GM12878 (cell line): ENCODE measurements at regions not wholly inside any gene's neighbourhood (a gene's known extent, or its start where the extent isn't known, plus 50 kb on each side); places are given as distances from the start of the nearest gene placed in this dataset.

ENCODE experiments used
- ATAC-seq: fragments of 200-7000 bp; cut with Tn5 transposase; 3 replicates; pipeline ENCODE4 v1.9.1; 2020; ENCODE audit warnings: mild to moderate bottlenecking, moderate library complexity
- BruUV-seq: library from RNA; stranded (reverse); fragments of 400-500 nt; replicated peaks from 2 replicates; lab custom pipeline; 2021; lab: Mats Ljungman, UMichigan
- CTCF ChIA-PET: fragments of 300-600 bp; sonication (Branson Sonifier 250); formaldehyde crosslinking; extraction: SDS; loops from one replicate; lab custom pipeline; 2021; ENCODE audit warnings: inconsistent platforms; lab: Yijun Ruan, JAX
- POLR2A ChIA-PET: fragments of 350-600 bp; formaldehyde crosslinking; extraction: SDS; loops from one replicate; lab custom pipeline; 2021; ENCODE audit warnings: inconsistent platforms; lab: Charles Lee
- RAD21 ChIA-PET: fragments of 300-600 bp; sonication (Branson Sonifier 250); formaldehyde crosslinking; loops from one replicate; lab custom pipeline; 2023; ENCODE audit warnings: antibody characterized with exemption; ENCODE audit not compliant: unreplicated experiment; lab: Charles Lee
- SMC1A ChIA-PET: fragments of 300-600 bp; sonication (Branson Sonifier 250); formaldehyde crosslinking; loops from one replicate; lab custom pipeline; 2023; ENCODE audit not compliant: unreplicated experiment, uncharacterized antibody; lab: Charles Lee
- DNase-seq: peaks from one replicate; pipeline ENCODE4 v3.0.0-alpha.2; 2011; ENCODE audit warnings: low read depth, low spot score
- FAIRE-seq: peaks from 3 replicates; lab custom pipeline; 2011; peaks lifted over from hg19 to GRCh38; lab: Jason Lieb, UNC
- H2AFZ ChIP-seq: 2 replicates; pipeline ENCODE4 v1.6.0; 2011; ENCODE audit warnings: low read depth, low read length, control low read depth; ENCODE audit not compliant: control insufficient read depth
- H3K27ac ChIP-seq: 2 replicates; pipeline ENCODE4 v1.5.1; 2011; ENCODE audit warnings: control low read depth; ENCODE audit not compliant: control insufficient read depth, insufficient read depth
- H3K27me3 ChIP-seq, 2 experiments: replicated peaks in 1 of 2; 2 replicates each; pipeline versions ENCODE4 v1.6.0 to v1.6.1; 2011; ENCODE audit warnings: low read length in 1 of 2; ENCODE audit not compliant: control insufficient read depth in 2 of 2, insufficient read depth in 2 of 2
- H3K36me3 ChIP-seq, 2 experiments: 2 replicates each; pipeline ENCODE4 v1.5.1; 2011; ENCODE audit warnings: low read length in 1 of 2; ENCODE audit not compliant: control insufficient read depth in 2 of 2, insufficient read depth in 2 of 2
- H3K4me1 ChIP-seq: 2 replicates; pipeline ENCODE4 v1.6.1; 2011; ENCODE audit warnings: mild to moderate bottlenecking, low read length, moderate library complexity, mixed read lengths; ENCODE audit not compliant: control insufficient read depth, insufficient read depth
- H3K4me2 ChIP-seq: 2 replicates; pipeline ENCODE4 v1.6.0; 2011; ENCODE audit warnings: control low read depth; ENCODE audit not compliant: control insufficient read depth, insufficient read depth
- H3K4me3 ChIP-seq: fragments of 200-600 bp; sonication (generic); 2 replicates; pipeline ENCODE4 v1.5.1; 2016
- H3K79me2 ChIP-seq: 2 replicates; pipeline ENCODE4 v1.6.0; 2011; ENCODE audit warnings: low read length; ENCODE audit not compliant: control insufficient read depth, insufficient read depth
- H3K9ac ChIP-seq: 2 replicates; pipeline ENCODE4 v1.8.0; 2011; ENCODE audit warnings: low read length, control low read depth, mixed read lengths; ENCODE audit not compliant: control insufficient read depth, insufficient read depth
- H3K9me3 ChIP-seq: replicated peaks from 3 replicates; pipeline ENCODE4 v1.5.1; 2011; ENCODE audit warnings: mild to moderate bottlenecking, low read length; ENCODE audit not compliant: control insufficient read depth, insufficient read depth
- H4K20me1 ChIP-seq: 2 replicates; pipeline ENCODE4 v1.6.0; 2011; ENCODE audit not compliant: control insufficient read depth, insufficient read depth
- CBX3 ChIP-seq: fragments of 200-600 bp; sonication (generic); IDR thresholded peaks from 2 replicates; pipeline ENCODE4 v1.6.1; 2016; ENCODE audit warnings: low read depth, borderline replicate concordance
- CBX5 ChIP-seq: sonication (generic); IDR thresholded peaks from 2 replicates; pipeline ENCODE4 v1.6.1; 2016; ENCODE audit warnings: low read depth, moderate library complexity, mild to moderate bottlenecking, inconsistent platforms
- CHD2 ChIP-seq: IDR thresholded peaks from 2 replicates; pipeline ENCODE4 v1.6.1; 2011; ENCODE audit warnings: low read depth, low read length, improper control_type of control experiment, borderline replicate concordance
- CHD4 ChIP-seq: fragments of 200-600 bp; sonication (generic); IDR thresholded peaks from 2 replicates; pipeline ENCODE4 v1.6.1; 2016; ENCODE audit warnings: mild to moderate bottlenecking
- HDAC2 ChIP-seq: fragments of 200-600 bp; sonication (generic); IDR thresholded peaks from 2 replicates; pipeline ENCODE4 v1.6.1; 2017
- HDAC6 ChIP-seq: fragments of 200-600 bp; sonication (generic); IDR thresholded peaks from one replicate; pipeline ENCODE4 v1.8.0; 2017; ENCODE audit warnings: antibody characterized with exemption; ENCODE audit not compliant: unreplicated experiment
- HDGF ChIP-seq: fragments of 450-650 bp; IDR thresholded peaks from 2 replicates; pipeline ENCODE4 v1.6.1; 2016; ENCODE audit warnings: antibody characterized with exemption
- MTA2 ChIP-seq: fragments of 450-650 bp; IDR thresholded peaks from 2 replicates; pipeline ENCODE4 v1.6.1; 2016; ENCODE audit warnings: low read depth, mild to moderate bottlenecking, moderate library complexity
- NBN ChIP-seq: fragments of 450-650 bp; IDR thresholded peaks from 2 replicates; pipeline ENCODE4 v1.6.1; 2016
- POU2F2 ChIP-seq: IDR thresholded peaks from 3 replicates; pipeline ENCODE4 v1.6.1; 2011; ENCODE audit warnings: low read depth, mild to moderate bottlenecking, low read length, borderline replicate concordance
- RBBP5 ChIP-seq: fragments of 200-600 bp; sonication (generic); conservative IDR thresholded peaks from 2 replicates; pipeline ENCODE4 v1.6.1; 2016
- REST ChIP-seq: IDR thresholded peaks from 2 replicates; pipeline ENCODE4 v1.6.1; 2012; ENCODE audit warnings: mild to moderate bottlenecking, low read depth, low read length
- SMC3 ChIP-seq: IDR thresholded peaks from 2 replicates; pipeline ENCODE4 v1.6.1; 2011; ENCODE audit warnings: low read length, improper control_type of control experiment, borderline replicate concordance
- SRF ChIP-seq, 2 experiments: IDR thresholded peaks; 2 replicates each; pipeline ENCODE4 v1.6.1; 2011; ENCODE audit warnings: low read depth in 2 of 2, low read length in 2 of 2, mild to moderate bottlenecking in 1 of 2, moderate library complexity in 1 of 2
- STAT3 ChIP-seq: IDR thresholded peaks from 2 replicates; pipeline ENCODE4 v1.6.1; 2011; ENCODE audit warnings: low read depth, low read length, improper control_type of control experiment
- USF1 ChIP-seq: IDR thresholded peaks from 2 replicates; pipeline ENCODE4 v1.6.1; 2011; ENCODE audit warnings: borderline replicate concordance, low read depth, mild to moderate bottlenecking, moderate library complexity, mixed read lengths, low read length; ENCODE audit not compliant: insufficient read depth; ENCODE audit errors: extremely low read length
- YY1 ChIP-seq: IDR thresholded peaks from 2 replicates; pipeline ENCODE4 v1.6.1; 2011; ENCODE audit warnings: low read depth, mild to moderate bottlenecking, low read length
- ZBTB33 ChIP-seq: fragments of 450-650 bp; IDR thresholded peaks from 2 replicates; pipeline ENCODE4 v1.6.1; 2017; ENCODE audit warnings: mild to moderate bottlenecking
- ZNF622 ChIP-seq: fragments of 450-650 bp; IDR thresholded peaks from 2 replicates; pipeline ENCODE4 v1.6.1; 2017; ENCODE audit warnings: mild to moderate bottlenecking, inconsistent platforms
- ZZZ3 ChIP-seq: IDR thresholded peaks from 2 replicates; pipeline ENCODE4 v1.6.1; 2011; ENCODE audit warnings: low read depth; ENCODE audit not compliant: control insufficient read depth, insufficient read length
- WGBS: methylation state at CpG from one replicate; pipeline ENCODE4 v1.1.6; 2016; ENCODE audit warnings: low lambda C conversion rate; ENCODE audit not compliant: insufficient replicate concordance, insufficient coverage; ENCODE audit errors: missing lambda C conversion rate; 5-methylcytosine and 5-hydroxymethylcytosine counted together
- in situ Hi-C: fragments of 300-500 bp; cut with MboI; formaldehyde crosslinking; loops from 9 replicates; pipeline ENCODE4 v1.14.3; 2018; ENCODE audit warnings: mixed read lengths
- intact Hi-C: fragments of 100-400 bp; cut with micrococcal nuclease; formaldehyde crosslinking; loops from one replicate; pipeline ENCODE4 v1.14.2; 2022; ENCODE audit not compliant: unreplicated experiment

GRCh38 chr12:70094467-70094866 lies 148.8 kb upstream of the CNOT2 start (continued):
- no peak for TF ChIP-seq SMC3
- no peak for TF ChIP-seq HDGF

GRCh38 chr12:70096759-70097410 lies 146.3 kb upstream of the CNOT2 start:
- intact Hi-C loops: no loop called here
- no peak overlapping the region for H3K4me2 ChIP-seq
- no peak for DNase-seq
- H3K9ac ChIP-seq: no peak overlapping the region
- no peak overlapping the region for H2AFZ ChIP-seq
- ATAC-seq: no peak
- ChIA-PET SMC1A (no interaction called here), RAD21 (no interaction called here), CTCF (no interaction called here), POLR2A (no interaction called here)
- in situ Hi-C loops: no loop called here
- no peaks in the 10 kb centered on the region for H3K27me3 ChIP-seq
- H4K20me1 ChIP-seq: no peaks in the 10 kb centered on the region
- no peak overlapping the region for H3K4me3 ChIP-seq
- no peaks in the 10 kb centered on the region for H3K79me2 ChIP-seq
- no peaks in the 10 kb centered on the region for H3K4me1 ChIP-seq
- FAIRE-seq: no peak
- 87% methylated on average over 2 of the region's 2 CpGs for WGBS
- H3K27ac ChIP-seq: no peak overlapping the region
- no TSS peak for BruUV-seq
- no peaks in the 10 kb centered on the region for H3K9me3 ChIP-seq
- H3K36me3 ChIP-seq: no peaks in the 10 kb centered on the region
- TF ChIP-seq USF1 (no peak), CBX3 (no peak), HDAC6 (no peak), POU2F2 (no peak), NBN (no peak), ZBTB33 (no peak), HDAC2 (no peak), YY1 (no peak), STAT3 (no peak), MTA2 (no peak), REST (no peak), CBX5 (no peak), RBBP5 (no peak), CHD2 (no peak), SRF (IDR thresholded peaks at IDR 0.05; ENCODE audit: low read depth in 2 of 2, low read length in 2 of 2) (no peak), CHD4 (no peak), ZZZ3 (no peak), ZNF622 (no peak)
